IMR-90 (cell line): ENCODE measurements at regions not wholly inside any gene's neighbourhood (a gene's known extent, or its start where the extent isn't known, plus 50 kb on each side); places are given as distances from the start of the nearest gene placed in this dataset.
"Not testable (repeated sequence)": the region's sequence is repeated elsewhere in the genome, so short reads cannot be mapped to it uniquely, and the experiment has no call there.

Experiments
- ATAC-seq: fragments of 200-7000 bp; cut with Tn5 transposase; 2 replicates; pipeline ENCODE4 v1.9.1; 2020; ENCODE audit warnings: low read depth, mild to moderate bottlenecking, moderate library complexity
- BruUV-seq: library from RNA; stranded (reverse); fragments of 400-500 nt; replicated peaks from 2 replicates; lab custom pipeline; 2021; lab: Mats Ljungman, UMichigan
- CTCF ChIA-PET: fragments of 300-600 bp; formaldehyde crosslinking; extraction: SDS; loops from one replicate; lab custom pipeline; 2021; ENCODE audit warnings: antibody characterized with exemption; lab: Yijun Ruan, JAX
- POLR2A ChIA-PET: fragments of 300-600 bp; sonication (Branson Sonifier 250); formaldehyde crosslinking; loops from one replicate; lab custom pipeline; 2022; ENCODE audit warnings: antibody characterized with exemption; ENCODE audit not compliant: unreplicated experiment; lab: Charles Lee
- DNase-seq: peaks from one replicate; pipeline ENCODE4 v3.0.0; 2013
- H2AFZ ChIP-seq: replicated peaks from 2 replicates; pipeline ENCODE3; 2013; ENCODE audit warnings: low read length, mild to moderate bottlenecking; ENCODE audit not compliant: poor library complexity
- H2AK5ac ChIP-seq: 2 replicates; pipeline ENCODE4 v1.6.1; 2013; ENCODE audit warnings: low read depth, low read length, inconsistent platforms
- H2AK9ac ChIP-seq: replicated peaks from 2 replicates; pipeline ENCODE3; 2013; ENCODE audit warnings: mild to moderate bottlenecking, low read depth, low read length, moderate library complexity; ENCODE audit not compliant: poor library complexity
- H2BK120ac ChIP-seq: 2 replicates; pipeline ENCODE4 v1.6.1; 2013; ENCODE audit warnings: low read depth, low read length, inconsistent platforms
- H2BK15ac ChIP-seq: 3 replicates; pipeline ENCODE4 v1.6.1; 2013; ENCODE audit warnings: low read depth, low read length, inconsistent platforms
- H2BK20ac ChIP-seq: 2 replicates; pipeline ENCODE4 v1.6.1; 2013; ENCODE audit warnings: low read depth, mild to moderate bottlenecking, inconsistent platforms, low read length, moderate library complexity
- H2BK5ac ChIP-seq: 2 replicates; pipeline ENCODE4 v1.6.1; 2013; ENCODE audit warnings: mild to moderate bottlenecking, low read depth, low read length, inconsistent platforms; ENCODE audit not compliant: poor library complexity, severe bottlenecking
- H3K14ac ChIP-seq: replicated peaks from 2 replicates; pipeline ENCODE4 v1.6.1; 2013; ENCODE audit warnings: low read depth, low read length, inconsistent platforms
- H3K18ac ChIP-seq: 2 replicates; pipeline ENCODE4 v1.6.1; 2013; ENCODE audit warnings: low read depth, low read length, control low read depth
- H3K23ac ChIP-seq: 2 replicates; pipeline ENCODE4 v1.6.1; 2013; ENCODE audit warnings: low read depth, low read length, inconsistent platforms
- H3K27ac ChIP-seq: 2 replicates; pipeline ENCODE4 v1.5.1; 2013; ENCODE audit warnings: mild to moderate bottlenecking, control low read depth, low read length; ENCODE audit not compliant: insufficient read depth
- H3K27me3 ChIP-seq: 2 replicates; pipeline ENCODE4 v1.6.1; 2013; ENCODE audit warnings: low read length; ENCODE audit not compliant: control insufficient read depth, insufficient read depth
- H3K36me3 ChIP-seq: 2 replicates; pipeline ENCODE4 v1.6.1; 2013; ENCODE audit warnings: low read length, mixed read lengths; ENCODE audit not compliant: control insufficient read depth, insufficient read depth
- H3K4ac ChIP-seq: 2 replicates; pipeline ENCODE4 v1.6.1; 2013; ENCODE audit warnings: low read depth, low read length, inconsistent platforms
- H3K4me1 ChIP-seq: 2 replicates; pipeline ENCODE4 v1.6.1; 2013; ENCODE audit warnings: low read length, mixed read lengths; ENCODE audit not compliant: control insufficient read depth, insufficient read depth
- H3K4me2 ChIP-seq: 2 replicates; pipeline ENCODE4 v1.6.1; 2013; ENCODE audit warnings: low read depth, mild to moderate bottlenecking, control low read depth, low read length, moderate library complexity
- H3K4me3 ChIP-seq: 2 replicates; pipeline ENCODE4 v1.5.1; 2013; ENCODE audit warnings: low read depth, mild to moderate bottlenecking, control low read depth, low read length, moderate library complexity; ENCODE audit not compliant: insufficient read depth
- H3K56ac ChIP-seq: 2 replicates; pipeline ENCODE4 v1.6.1; 2013; ENCODE audit warnings: low read length, inconsistent platforms; ENCODE audit not compliant: insufficient read depth; ENCODE audit errors: extremely low read depth
- H3K79me1 ChIP-seq, 2 experiments: 2 replicates each; pipeline ENCODE4 v1.6.1; 2013; ENCODE audit warnings: low read length in 2 of 2, inconsistent platforms in 1 of 2, low read depth in 1 of 2
- H3K9ac ChIP-seq: 2 replicates; pipeline ENCODE4 v1.6.1; 2013; ENCODE audit warnings: low read depth, low read length, control low read depth
- H3K9me1 ChIP-seq: 2 replicates; pipeline ENCODE4 v1.6.1; 2013; ENCODE audit warnings: low read length, inconsistent platforms; ENCODE audit not compliant: insufficient read depth
- H3K9me3 ChIP-seq: 2 replicates; pipeline ENCODE4 v1.6.1; 2013; ENCODE audit warnings: low read length; ENCODE audit not compliant: control insufficient read depth, insufficient read depth
- H4K20me1 ChIP-seq: 2 replicates; pipeline ENCODE4 v1.6.1; 2013; ENCODE audit warnings: low read length, inconsistent platforms; ENCODE audit not compliant: insufficient read depth
- H4K5ac ChIP-seq: 2 replicates; pipeline ENCODE4 v1.6.1; 2013; ENCODE audit warnings: mild to moderate bottlenecking, low read depth, low read length, control low read depth
- H4K8ac ChIP-seq, 2 experiments: 2 replicates each; pipeline ENCODE4 v1.6.1; 2013; ENCODE audit warnings: low read depth in 2 of 2, low read length in 2 of 2, control low read depth in 1 of 2, inconsistent platforms in 1 of 2
- H4K91ac ChIP-seq: 2 replicates; pipeline ENCODE4 v1.6.1; 2013; ENCODE audit warnings: low read depth, low read length, inconsistent platforms; ENCODE audit not compliant: insufficient read depth
- WGBS, 2 experiments: methylation state at CpG; one replicate each; pipeline versions ENCODE4 v1.1.5 to v1.1.7; 2013; ENCODE audit warnings: missing lambda C conversion rate in 2 of 2; ENCODE audit not compliant: insufficient read length in 1 of 2; ENCODE audit errors: extremely low coverage in 2 of 2; 5-methylcytosine and 5-hydroxymethylcytosine counted together
- dilution Hi-C: fragments of 300-500 bp; cut with HindIII; formaldehyde crosslinking; loops from one replicate; pipeline ENCODE4 v1.14.3; 2018; ENCODE audit warnings: low sequenced_read_pairs; ENCODE audit not compliant: unreplicated experiment
- in situ Hi-C: fragments of 300-500 bp; cut with MboI; formaldehyde crosslinking; loops from 3 replicates; pipeline ENCODE4 v1.14.3; 2019; ENCODE audit warnings: low sequenced_read_pairs, inconsistent platforms, mixed read lengths
- intact Hi-C: fragments of 100-400 bp; cut with micrococcal nuclease; formaldehyde crosslinking; loops from 2 replicates; pipeline ENCODE4 v1.10.0; 2022

GRCh38 chr2:87647737-87648498, 100.0 kb upstream of the PLGLB2 start:
- DNase-seq, H3K79me1 ChIP-seq, H3K9me3 ChIP-seq, H4K91ac ChIP-seq, H3K9ac ChIP-seq, H2AK9ac ChIP-seq, intact Hi-C loops, H2BK120ac ChIP-seq, H3K23ac ChIP-seq, H2AK5ac ChIP-seq, H3K4me3 ChIP-seq, H2BK20ac ChIP-seq, H2AFZ ChIP-seq, H4K5ac ChIP-seq, H4K8ac ChIP-seq, H3K4me1 ChIP-seq, H3K27ac ChIP-seq, BruUV-seq, H2BK5ac ChIP-seq, ATAC-seq, dilution Hi-C loops, H3K18ac ChIP-seq, H4K20me1 ChIP-seq, H3K4ac ChIP-seq, POLR2A ChIA-PET, H3K56ac ChIP-seq, H3K27me3 ChIP-seq, H3K9me1 ChIP-seq, in situ Hi-C loops, H3K14ac ChIP-seq, H3K4me2 ChIP-seq, CTCF ChIA-PET, H3K36me3 ChIP-seq, H2BK15ac ChIP-seq: not testable (repeated sequence)
- no CpG with 5 or more reads among the region's 5 CpGs for WGBS, 2 experiments

GRCh38 chr2:87648815-87649214, 99.1 kb upstream of the PLGLB2 start:
- H2AK9ac ChIP-seq, in situ Hi-C loops, H2BK5ac ChIP-seq, H2AFZ ChIP-seq, H3K4me2 ChIP-seq, H2BK120ac ChIP-seq, DNase-seq, H3K36me3 ChIP-seq, H4K8ac ChIP-seq, H3K18ac ChIP-seq, H3K9me3 ChIP-seq, H3K23ac ChIP-seq, BruUV-seq, H3K9me1 ChIP-seq, H3K4me3 ChIP-seq, H3K4ac ChIP-seq, H2BK20ac ChIP-seq, intact Hi-C loops, ATAC-seq, POLR2A ChIA-PET, H3K56ac ChIP-seq, H4K5ac ChIP-seq, H3K14ac ChIP-seq, H3K9ac ChIP-seq, H2BK15ac ChIP-seq, H3K27me3 ChIP-seq, H3K79me1 ChIP-seq, dilution Hi-C loops, H4K20me1 ChIP-seq, H3K27ac ChIP-seq, H4K91ac ChIP-seq, CTCF ChIA-PET, H3K4me1 ChIP-seq, H2AK5ac ChIP-seq: not testable (repeated sequence)
- no CpG with 5 or more reads among the region's 3 CpGs for WGBS, 2 experiments
